ENCODE measurements at regions not wholly inside any gene's neighbourhood (a gene's known extent, or its start where the extent isn't known, plus 50 kb on each side); places are given as distances from the start of the nearest gene placed in this dataset.

- Histone ChIP-seq H2AFZ (ENCODE audit: control insufficient read depth, low read depth, low read length) (no peak overlapping the region), H3K4me3 (no peak overlapping the region), H3K27me3 (replicated peaks in 1 of 2; ENCODE audit: control insufficient read depth in 2 of 2, insufficient read depth in 2 of 2, low read length in 1 of 2) (no peaks in the 10 kb centered on the region), H4K20me1 (ENCODE audit: control insufficient read depth, insufficient read depth) (no peaks in the 10 kb centered on the region), H3K9ac (ENCODE audit: control insufficient read depth, insufficient read depth, low read length) (no peak overlapping the region), H3K4me1 (ENCODE audit: control insufficient read depth, insufficient read depth, low read length) (no peaks in the 10 kb centered on the region), H3K4me2 (ENCODE audit: control insufficient read depth, insufficient read depth) (no peak overlapping the region), H3K9me3 (replicated peaks; ENCODE audit: control insufficient read depth, insufficient read depth, low read length) (no peaks in the 10 kb centered on the region), H3K36me3 (ENCODE audit: control insufficient read depth in 2 of 2, insufficient read depth in 2 of 2, low read length in 1 of 2) (no peaks in the 10 kb centered on the region), H3K79me2 (ENCODE audit: control insufficient read depth, insufficient read depth, low read length) (no peaks in the 10 kb centered on the region), H3K27ac (ENCODE audit: control insufficient read depth, insufficient read depth) (no peak overlapping the region)
- ChIA-PET CTCF (no interaction called here), POLR2A (no interaction called here), RAD21 (ENCODE audit: unreplicated experiment) (no interaction called here), SMC1A (ENCODE audit: uncharacterized antibody, unreplicated experiment) (interaction anchor here (0.6 kb wide), 1 partner anchor 29 kb away, joined by 3 read pairs; no protein-coding TSS in a partner anchor)
- intact Hi-C loops (cut with micrococcal nuclease; ENCODE audit: unreplicated experiment), result no loop called here
- FAIRE-seq, result no peak
- DNase-seq (ENCODE audit: low read depth, low spot score), result no peak
- ATAC-seq, result no peak
- WGBS (ENCODE audit: insufficient coverage, insufficient replicate concordance, low lambda C conversion rate, missing lambda C conversion rate), result 0% methylated on average over 2 of the region's 2 CpGs
- in situ Hi-C loops (cut with MboI), result no loop called here
- no peak for TF ChIP-seq BRCA1 (IDR thresholded peaks at IDR 0.05; ENCODE audit: low read depth, low read length)
- TF ChIP-seq MEF2A (IDR thresholded peaks at IDR 0.05; ENCODE audit: insufficient read depth, low read depth, low read length), result no peak
- TF ChIP-seq MEF2B (IDR thresholded peaks at IDR 0.05; ENCODE audit: partially characterized antibody, poor library complexity, severe bottlenecking), result no peak
- no peak for TF ChIP-seq NR2C1 (IDR thresholded peaks at IDR 0.05)
- no peak for TF ChIP-seq IRF4 (IDR thresholded peaks at IDR 0.05; ENCODE audit: low read depth, low read length)
- no peak for TF ChIP-seq SPI1 (IDR thresholded peaks at IDR 0.05; ENCODE audit: borderline replicate concordance, insufficient read depth, low read depth, low read length)
- TF ChIP-seq IKZF2 (IDR thresholded peaks at IDR 0.05), result no peak
- no peak for TF ChIP-seq TCF3 (IDR thresholded peaks at IDR 0.05; ENCODE audit: borderline replicate concordance, insufficient read depth, low read depth, low read length)
- TF ChIP-seq CBX5 (IDR thresholded peaks at IDR 0.05; ENCODE audit: low read depth), result no peak
- TF ChIP-seq RB1 (IDR thresholded peaks at IDR 0.05; ENCODE audit: borderline replicate concordance), result no peak
- no TSS peak for BruUV-seq (replicated peaks)
These were observed 1613.6 kb upstream of the WWC1 start for GRCh38 chr5:166677891-166678290.

Measured in GM12878 (cell line).